H1 (cell line): ENCODE measurements at regions not wholly inside any gene's neighbourhood (a gene's known extent, or its start where the extent isn't known, plus 50 kb on each side); places are given as distances from the start of the nearest gene placed in this dataset.

Experiments used
- BRCA1 ChIP-seq: IDR thresholded peaks from 2 replicates; pipeline ENCODE4 v1.6.1; 2012; ENCODE audit warnings: low read depth, low read length, improper control_type of control experiment
- CBX5 ChIP-seq: fragments of 300-800, 300-1000 bp; sonication (generic); IDR thresholded peaks from 2 replicates; pipeline ENCODE4 v1.7.1; 2016; ENCODE audit warnings: antibody characterized with exemption, low read length, low read depth
- CBX8 ChIP-seq: fragments of 300-800, 300-1000 bp; sonication (generic); IDR thresholded peaks from 2 replicates; pipeline ENCODE4 v1.7.1; 2016; ENCODE audit warnings: low read depth, low read length, borderline replicate concordance
- CHD7 ChIP-seq: fragments of 300-600 bp; sonication (generic); IDR thresholded peaks from 2 replicates; pipeline ENCODE4 v1.7.1; 2012; ENCODE audit warnings: low read length, moderate library complexity, mild to moderate bottlenecking, inconsistent platforms; ENCODE audit not compliant: insufficient replicate concordance
- EP300 ChIP-seq, 2 experiments: IDR thresholded peaks; 1 replicate in 1 of 2; 2 replicates in 1 of 2; pipeline ENCODE4 v1.6.1; 2011 to 2012; ENCODE audit warnings: low read depth in 2 of 2, low read length in 2 of 2, mild to moderate bottlenecking in 2 of 2, borderline replicate concordance in 1 of 2, inconsistent platforms in 1 of 2, moderate library complexity in 1 of 2
- GTF2F1 ChIP-seq: IDR thresholded peaks from 2 replicates; pipeline ENCODE4 v1.6.1; 2012; ENCODE audit warnings: low read depth, low read length, improper control_type of control experiment, borderline replicate concordance
- JUN ChIP-seq: IDR thresholded peaks from 2 replicates; pipeline ENCODE4 v1.6.1; 2011; ENCODE audit warnings: low read depth, mild to moderate bottlenecking, improper control_type of control experiment, low read length
- KDM1A ChIP-seq: fragments of 200-600, 300-600 bp; sonication (generic); IDR thresholded peaks from 2 replicates; pipeline ENCODE4 v1.7.1; 2016; ENCODE audit warnings: mild to moderate bottlenecking, low read length, borderline replicate concordance
- NRF1 ChIP-seq: IDR thresholded peaks from 2 replicates; pipeline ENCODE4 v1.6.1; 2011; ENCODE audit warnings: mild to moderate bottlenecking, low read depth, low read length, improper control_type of control experiment
- RXRA ChIP-seq: IDR thresholded peaks from 2 replicates; pipeline ENCODE4 v1.6.1; 2011; ENCODE audit warnings: low read depth, mild to moderate bottlenecking, low read length, moderate library complexity; ENCODE audit not compliant: insufficient read depth
- SP2 ChIP-seq: IDR thresholded peaks from 2 replicates; pipeline ENCODE4 v1.6.1; 2012; ENCODE audit warnings: mild to moderate bottlenecking, low read length, inconsistent platforms
- TBP ChIP-seq: IDR thresholded peaks from 2 replicates; pipeline ENCODE4 v1.6.1; 2011; ENCODE audit warnings: low read depth, low read length, improper control_type of control experiment
- TEAD4 ChIP-seq: IDR thresholded peaks from 2 replicates; pipeline ENCODE4 v1.6.1; 2012; ENCODE audit warnings: low read depth, low read length, inconsistent platforms, mixed read lengths

GRCh38 chr3:65226287-65226686, 538.5 kb upstream of the ADAMTS9 start (continued):
- no peak for TF ChIP-seq CHD7
- TF ChIP-seq CBX5, result no peak
- TF ChIP-seq JUN, result no peak
- no peak for TF ChIP-seq EP300 (IDR thresholded peaks at IDR 0.05; ENCODE audit: borderline replicate concordance in 1 of 2, low read depth in 2 of 2, low read length in 2 of 2)
- TF ChIP-seq TBP, result no peak
- TF ChIP-seq SP2, result no peak
- TF ChIP-seq KDM1A, result no peak
- TF ChIP-seq CBX8, result no peak
- no peak for TF ChIP-seq BRCA1
- no peak for TF ChIP-seq NRF1
- TF ChIP-seq RXRA, result no peak
- no peak for TF ChIP-seq TEAD4
- no peak for TF ChIP-seq GTF2F1
